ENCODE measurements at regions not wholly inside any gene's neighbourhood (a gene's known extent, or its start where the extent isn't known, plus 50 kb on each side); places are given as distances from the start of the nearest gene placed in this dataset.

GRCh38 chr5:169408731-169409130 is 107.8 kb upstream of the SLIT3 start:
- TF ChIP-seq YY1 (IDR thresholded peaks at IDR 0.05; ENCODE audit: insufficient read depth, insufficient read length) = no peak
- no peak for TF ChIP-seq ZNF274 (IDR thresholded peaks at IDR 0.05; ENCODE audit: low read depth, low read length)
- TF ChIP-seq SUZ12 (IDR thresholded peaks at IDR 0.05; ENCODE audit: extremely low read depth, insufficient read depth, insufficient read length) = no peak

All from NT2/D1 (cell line).